H9 (cell line): ENCODE measurements at regions not wholly inside any gene's neighbourhood (a gene's known extent, or its start where the extent isn't known, plus 50 kb on each side); places are given as distances from the start of the nearest gene placed in this dataset.

Source experiments
- DNase-seq: peaks from one replicate; pipeline ENCODE4 v3.0.0-alpha.2; 2017
- H2AFZ ChIP-seq: one replicate; pipeline ENCODE4 v1.6.1; 2013; ENCODE audit warnings: mild to moderate bottlenecking, low read length, control low read depth, moderate library complexity
- H2AK5ac ChIP-seq: 2 replicates; pipeline ENCODE4 v1.6.1; 2013; ENCODE audit warnings: low read length, control low read depth, mixed read lengths; ENCODE audit not compliant: insufficient read length
- H2BK120ac ChIP-seq: one replicate; pipeline ENCODE4 v1.6.1; 2013; ENCODE audit warnings: low read depth, mild to moderate bottlenecking, low read length, control low read depth, inconsistent platforms; ENCODE audit not compliant: poor library complexity, severe bottlenecking
- H2BK12ac ChIP-seq: 2 replicates; pipeline ENCODE4 v1.6.1; 2013; ENCODE audit warnings: low read length, control low read depth, mixed read lengths, low read depth; ENCODE audit not compliant: insufficient read length
- H2BK15ac ChIP-seq: 2 replicates; pipeline ENCODE4 v1.6.1; 2013; ENCODE audit warnings: low read depth, low read length, control low read depth
- H2BK20ac ChIP-seq: one replicate; pipeline ENCODE4 v1.6.1; 2013; ENCODE audit warnings: low read depth, mild to moderate bottlenecking, low read length, control low read depth, inconsistent platforms; ENCODE audit not compliant: poor library complexity, severe bottlenecking
- H2BK5ac ChIP-seq: 2 replicates; pipeline ENCODE4 v1.6.1; 2013; ENCODE audit warnings: low read length, control low read depth, mixed read lengths; ENCODE audit not compliant: insufficient read length
- H3K14ac ChIP-seq: 2 replicates; pipeline ENCODE4 v1.6.1; 2013; ENCODE audit warnings: low read length, control low read depth; ENCODE audit not compliant: insufficient read depth
- H3K18ac ChIP-seq: 2 replicates; pipeline ENCODE4 v1.6.1; 2013; ENCODE audit warnings: low read depth, mild to moderate bottlenecking, mixed read lengths, low read length, control low read depth; ENCODE audit not compliant: insufficient read length
- H3K23ac ChIP-seq: 2 replicates; pipeline ENCODE4 v1.6.1; 2013; ENCODE audit warnings: low read length, control low read depth, mixed read lengths, low read depth; ENCODE audit not compliant: insufficient read length
- H3K23me2 ChIP-seq: 2 replicates; pipeline ENCODE4 v1.6.1; 2013; ENCODE audit warnings: low read depth, mild to moderate bottlenecking, mixed read lengths, low read length, control low read depth; ENCODE audit not compliant: insufficient read length, poor library complexity, severe bottlenecking
- H3K27ac ChIP-seq: 2 replicates; pipeline ENCODE4 v1.5.1; 2013; ENCODE audit warnings: low read length, control low read depth, mixed read lengths, low read depth; ENCODE audit not compliant: insufficient read length
- H3K27me3 ChIP-seq: 2 replicates; pipeline ENCODE4 v1.6.1; 2013; ENCODE audit warnings: low read length, control low read depth, inconsistent platforms; ENCODE audit not compliant: insufficient read depth
- H3K4ac ChIP-seq: 2 replicates; pipeline ENCODE4 v1.6.1; 2013; ENCODE audit warnings: low read depth, mild to moderate bottlenecking, control low read depth, inconsistent platforms, low read length, moderate library complexity
- H3K4me1 ChIP-seq: 2 replicates; pipeline ENCODE4 v1.6.1; 2013; ENCODE audit warnings: low read length, control low read depth, inconsistent platforms; ENCODE audit not compliant: insufficient read depth
- H3K4me2 ChIP-seq: 2 replicates; pipeline ENCODE4 v1.6.1; 2013; ENCODE audit warnings: low read length, control low read depth, mixed read lengths; ENCODE audit not compliant: insufficient read length, insufficient read depth
- H3K56ac ChIP-seq: 2 replicates; pipeline ENCODE4 v1.6.1; 2013; ENCODE audit warnings: low read depth, mild to moderate bottlenecking, mixed read lengths, low read length, control low read depth; ENCODE audit not compliant: insufficient read length
- H3K79me1 ChIP-seq: 2 replicates; pipeline ENCODE4 v1.6.1; 2013; ENCODE audit warnings: low read depth, mild to moderate bottlenecking, moderate library complexity, low read length, control low read depth, inconsistent platforms; ENCODE audit not compliant: insufficient read depth, poor library complexity, severe bottlenecking
- H3K79me2 ChIP-seq: 2 replicates; pipeline ENCODE4 v1.6.1; 2013; ENCODE audit warnings: low read length, control low read depth, inconsistent platforms; ENCODE audit not compliant: insufficient read depth
- H3K9ac ChIP-seq: 2 replicates; pipeline ENCODE4 v1.6.1; 2013; ENCODE audit warnings: low read length, control low read depth, mixed read lengths; ENCODE audit not compliant: insufficient read length; ENCODE audit errors: extremely low read depth
- H3K9me3 ChIP-seq: one replicate; pipeline ENCODE4 v1.6.1; 2013; ENCODE audit warnings: low read depth, low read length, inconsistent platforms; ENCODE audit not compliant: control insufficient read depth
- H3T11ph ChIP-seq: one replicate; pipeline ENCODE4 v1.6.1; 2013; ENCODE audit warnings: mild to moderate bottlenecking, low read length, control low read depth, inconsistent platforms
- H4K20me1 ChIP-seq: one replicate; pipeline ENCODE4 v1.6.1; 2013; ENCODE audit not compliant: control insufficient read depth, insufficient read length, insufficient read depth
- H4K5ac ChIP-seq: 2 replicates; pipeline ENCODE4 v1.6.1; 2013; ENCODE audit warnings: low read depth, mild to moderate bottlenecking, mixed read lengths, low read length, control low read depth; ENCODE audit not compliant: insufficient read length
- H4K8ac ChIP-seq: replicated peaks from 2 replicates; pipeline ENCODE4 v1.6.1; 2013; ENCODE audit warnings: low read length, control low read depth, mixed read lengths, low read depth; ENCODE audit not compliant: insufficient read length
- H4K91ac ChIP-seq: 2 replicates; pipeline ENCODE4 v1.6.1; 2013; ENCODE audit warnings: low read depth, mild to moderate bottlenecking, moderate library complexity, mixed read lengths, low read length, control low read depth; ENCODE audit not compliant: insufficient read length
- H3K27ac Mint-ChIP-seq, 3 experiments: 2 replicates in 2 of 3; 3 replicates in 1 of 3; pipeline ENCODE4 v1.8.0; 2020 to 2021; ENCODE audit warnings: mixed read lengths in 3 of 3, mild to moderate bottlenecking in 1 of 3, moderate library complexity in 1 of 3
- H3K27me3 Mint-ChIP-seq: 2 replicates; pipeline ENCODE4 v1.8.0; 2021; ENCODE audit warnings: low read depth, mild to moderate bottlenecking, moderate library complexity, mixed read lengths
- H3K36me3 Mint-ChIP-seq, 3 experiments: 2 replicates in 2 of 3; 3 replicates in 1 of 3; pipeline ENCODE4 v1.8.0; 2020 to 2021; ENCODE audit warnings: low read depth in 3 of 3, mixed read lengths in 3 of 3; ENCODE audit not compliant: insufficient read depth in 1 of 3
- H3K4me1 Mint-ChIP-seq, 2 experiments: 2 replicates each; pipeline ENCODE4 v1.8.0; 2020; ENCODE audit warnings: mixed read lengths in 2 of 2
- H3K4me3 Mint-ChIP-seq, 2 experiments: 2 replicates in 1 of 2; 3 replicates in 1 of 2; pipeline ENCODE4 v1.8.0; 2020 to 2021; ENCODE audit warnings: mild to moderate bottlenecking in 2 of 2, mixed read lengths in 2 of 2, moderate library complexity in 1 of 2
- H3K9me3 Mint-ChIP-seq, 2 experiments: 2 replicates in 1 of 2; 3 replicates in 1 of 2; pipeline ENCODE4 v1.8.0; 2020; ENCODE audit warnings: mild to moderate bottlenecking in 2 of 2, mixed read lengths in 2 of 2, moderate library complexity in 1 of 2
- TF ChIP-seq, protein P1 (sequence below): fragments of 200-600 bp; sonication (generic); conservative IDR thresholded peaks from 3 replicates; pipeline ENCODE4 v1.8.0; 2021; ENCODE audit warnings: antibody characterized with exemption, mild to moderate bottlenecking

DNA sequence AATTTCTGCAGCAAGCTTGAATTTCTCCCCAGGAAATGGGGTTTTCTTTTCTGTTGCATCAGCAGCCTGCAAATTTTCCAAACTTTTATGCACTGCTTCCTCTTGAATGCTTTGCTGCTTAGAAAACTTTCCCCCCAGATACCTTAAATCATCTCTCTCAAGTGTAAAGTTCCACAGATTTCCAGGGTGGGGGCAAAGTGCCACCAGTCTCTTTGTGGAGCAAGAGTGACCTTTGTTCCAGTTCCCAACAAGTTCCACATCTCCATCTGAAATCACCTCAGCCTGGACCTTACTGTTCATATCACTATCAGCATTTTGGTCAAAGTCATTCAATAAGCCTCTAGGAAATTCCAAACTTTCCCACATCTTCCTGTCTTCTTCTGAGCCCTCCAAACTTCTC is 241.6 kb upstream of the TMTC1 start:
- H3K23ac ChIP-seq, result no peak overlapping the region
- H3K27ac ChIP-seq, result no peak overlapping the region
- H4K91ac ChIP-seq, result no peak overlapping the region
- H3K27me3 ChIP-seq, result no peaks in the 10 kb centered on the region
- no peak overlapping the region for H2BK5ac ChIP-seq
- no peak overlapping the region for H2BK15ac ChIP-seq
- Mint-ChIP-seq H3K27me3 (no peaks in the 10 kb centered on the region), H3K9me3 (peaks cover 22 to 26% of the 10 kb centered on the region in 2 experiments), H3K4me1 (peaks cover 3% of the 10 kb centered on the region in 2 experiments; a peak in 3 of 4 replicates), H3K4me3 (no peak overlapping the region), H3K27ac (peak overlapping the region in 2 of 3 experiments; percentile 53 to 68; a peak in 2 of 7 replicates), H3K36me3 (peaks cover 15 to 21% (median 17%) of the 10 kb centered on the region in 3 experiments)
- no peaks in the 10 kb centered on the region for H4K20me1 ChIP-seq
- H3K9me3 ChIP-seq, result no peaks in the 10 kb centered on the region
- H3T11ph ChIP-seq, result no peak overlapping the region
- no peak overlapping the region for H4K5ac ChIP-seq
- no peak overlapping the region for H2BK20ac ChIP-seq
- no peak overlapping the region for H2BK120ac ChIP-seq
- H3K14ac ChIP-seq, result no peak overlapping the region
- TF ChIP-seq, protein P1, sequence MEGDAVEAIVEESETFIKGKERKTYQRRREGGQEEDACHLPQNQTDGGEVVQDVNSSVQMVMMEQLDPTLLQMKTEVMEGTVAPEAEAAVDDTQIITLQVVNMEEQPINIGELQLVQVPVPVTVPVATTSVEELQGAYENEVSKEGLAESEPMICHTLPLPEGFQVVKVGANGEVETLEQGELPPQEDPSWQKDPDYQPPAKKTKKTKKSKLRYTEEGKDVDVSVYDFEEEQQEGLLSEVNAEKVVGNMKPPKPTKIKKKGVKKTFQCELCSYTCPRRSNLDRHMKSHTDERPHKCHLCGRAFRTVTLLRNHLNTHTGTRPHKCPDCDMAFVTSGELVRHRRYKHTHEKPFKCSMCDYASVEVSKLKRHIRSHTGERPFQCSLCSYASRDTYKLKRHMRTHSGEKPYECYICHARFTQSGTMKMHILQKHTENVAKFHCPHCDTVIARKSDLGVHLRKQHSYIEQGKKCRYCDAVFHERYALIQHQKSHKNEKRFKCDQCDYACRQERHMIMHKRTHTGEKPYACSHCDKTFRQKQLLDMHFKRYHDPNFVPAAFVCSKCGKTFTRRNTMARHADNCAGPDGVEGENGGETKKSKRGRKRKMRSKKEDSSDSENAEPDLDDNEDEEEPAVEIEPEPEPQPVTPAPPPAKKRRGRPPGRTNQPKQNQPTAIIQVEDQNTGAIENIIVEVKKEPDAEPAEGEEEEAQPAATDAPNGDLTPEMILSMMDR, result no peak
- no peaks in the 10 kb centered on the region for H3K79me1 ChIP-seq
- no peak overlapping the region for H4K8ac ChIP-seq
- no peak overlapping the region for H3K56ac ChIP-seq
- H2AK5ac ChIP-seq, result no peak overlapping the region
- no peak overlapping the region for H3K9ac ChIP-seq
- no peaks in the 10 kb centered on the region for H3K4me1 ChIP-seq
- no peak for DNase-seq
- no peak overlapping the region for H3K4ac ChIP-seq
- no peak overlapping the region for H2BK12ac ChIP-seq
- no peak overlapping the region for H3K18ac ChIP-seq
- H2AFZ ChIP-seq, result no peak overlapping the region
- H3K4me2 ChIP-seq, result no peak overlapping the region
- H3K23me2 ChIP-seq, result no peaks in the 10 kb centered on the region
- H3K79me2 ChIP-seq, result no peaks in the 10 kb centered on the region
